Hypothalamus (tissue), 51 donors: ENCODE measurements at regions not wholly inside any gene's neighbourhood (a gene's known extent, or its start where the extent isn't known, plus 50 kb on each side); places are given as distances from the start of the nearest gene placed in this dataset.
"Not testable (repeated sequence)": the region's sequence is repeated elsewhere in the genome, so short reads cannot be mapped to it uniquely, and the experiment has no call there.

Experiments used
- DNase-seq, 51 donors: peaks; one replicate each; lab custom pipeline; 2025; lab: John Stamatoyannopoulos, UW

DNA sequence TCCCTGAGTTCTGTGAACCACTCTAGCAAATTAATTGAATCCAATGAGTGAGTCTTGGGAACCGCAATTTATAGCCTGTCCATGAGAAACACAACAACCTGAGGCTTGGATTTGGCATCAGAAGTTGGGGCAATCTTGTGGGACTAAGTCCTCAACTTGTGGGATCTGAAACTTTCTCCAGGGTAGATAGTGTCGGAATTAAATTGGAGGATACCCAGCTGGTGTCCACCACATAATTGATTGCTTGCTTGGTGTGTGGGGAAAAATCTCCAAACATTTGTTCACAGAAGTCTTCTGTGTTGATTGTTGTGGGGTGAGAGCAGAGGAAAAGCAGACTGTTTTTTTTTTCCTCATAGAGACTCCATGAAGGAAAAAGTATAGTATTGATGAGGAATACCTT is 320.6 kb upstream of the MEF2C start:
- DNase-seq: no peak

DNA sequence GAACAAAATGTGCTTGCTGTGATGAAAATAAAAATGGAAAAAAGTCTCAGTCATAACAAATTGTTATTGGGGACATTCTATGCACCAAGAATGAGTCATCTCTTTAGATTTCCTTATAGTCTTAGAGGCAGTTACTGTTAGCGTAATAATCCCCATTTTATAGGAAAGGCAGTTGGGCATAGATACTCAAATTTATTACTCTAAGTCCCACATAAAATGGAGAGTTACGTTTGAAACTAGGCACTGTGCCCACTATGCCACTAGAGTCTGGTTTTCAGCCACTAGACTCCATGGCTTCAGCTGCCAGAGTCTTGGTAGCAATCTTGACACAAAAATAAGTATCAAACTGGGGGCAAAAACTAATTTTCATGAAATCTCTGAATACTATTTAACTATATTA is 317.9 kb upstream of the MEF2C start:
- DNase-seq: no peak

DNA sequence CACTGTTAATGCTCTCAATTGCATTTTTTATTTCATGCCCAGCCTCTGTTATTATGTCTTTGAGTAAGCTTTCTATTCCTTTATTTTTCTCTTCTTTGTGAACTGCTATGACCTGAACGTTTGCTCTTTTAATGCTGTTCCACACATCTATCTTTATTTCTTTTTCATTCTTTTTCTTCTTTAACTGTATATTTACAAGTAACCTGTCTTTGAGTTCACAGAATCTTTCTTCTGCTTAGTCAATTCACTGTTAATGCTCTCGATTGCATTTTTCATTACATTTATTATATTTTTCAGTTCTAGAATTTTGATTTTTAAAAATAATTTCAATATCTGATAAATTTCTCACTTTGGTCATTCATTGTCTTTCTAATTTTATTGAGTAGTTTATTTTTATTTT is 316.3 kb upstream of the MEF2C start:
- no peak for DNase-seq

DNA sequence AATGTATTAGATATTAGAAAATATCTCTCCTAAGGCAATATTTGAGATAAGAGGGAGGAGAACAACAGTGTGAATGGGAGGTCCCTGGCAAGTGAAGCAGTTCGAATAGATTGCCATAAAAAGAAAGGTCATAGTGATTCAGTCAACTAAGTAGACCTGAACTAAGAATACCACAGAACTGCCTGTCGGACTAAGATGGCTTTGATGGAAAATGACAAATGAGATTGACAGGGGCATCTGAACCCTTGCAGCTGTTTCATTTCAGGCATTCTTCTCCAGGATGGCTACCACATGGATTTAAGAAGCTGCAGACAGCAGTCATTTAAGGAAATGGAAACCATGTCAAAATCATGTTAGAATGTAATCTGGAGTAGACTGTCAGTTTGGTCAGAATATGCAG is 308.4 kb upstream of the MEF2C start:
- DNase-seq: no peak

DNA sequence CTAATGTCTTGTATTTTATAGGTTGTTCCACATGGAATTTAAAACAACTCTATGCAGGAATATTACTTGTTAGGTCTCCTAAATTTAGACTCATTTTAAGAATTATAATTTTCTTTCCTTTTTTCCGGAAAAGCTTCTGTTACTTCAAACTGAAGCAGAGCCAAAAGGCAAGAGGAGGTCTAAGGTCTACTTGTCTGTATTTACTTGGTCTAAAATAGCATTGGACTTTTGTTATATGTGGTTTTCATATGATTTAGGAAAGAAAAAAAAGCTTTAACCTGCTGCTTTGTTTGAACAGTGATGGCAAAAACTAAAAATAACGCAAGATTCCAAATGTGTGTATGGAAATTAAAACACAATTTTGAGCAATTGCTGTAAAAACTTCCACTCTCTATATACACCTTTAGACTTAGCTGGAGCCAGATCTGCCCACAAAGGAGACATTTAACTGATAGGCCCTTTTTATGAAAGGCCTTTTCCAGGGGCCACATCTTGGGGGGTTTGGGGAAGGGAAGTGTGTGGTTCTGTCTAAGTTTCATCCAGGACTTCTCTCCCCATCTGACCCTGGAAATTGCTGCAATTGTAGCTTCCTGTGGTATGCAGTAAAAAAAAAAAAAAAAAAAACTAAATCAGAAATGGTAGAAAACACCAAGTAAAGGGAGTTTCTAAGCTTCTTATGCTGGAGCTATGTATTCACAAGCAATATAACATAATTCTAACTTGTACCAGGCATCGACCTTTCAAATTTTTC is 307.7 kb upstream of the MEF2C start:
- DNase-seq: no peak

DNA sequence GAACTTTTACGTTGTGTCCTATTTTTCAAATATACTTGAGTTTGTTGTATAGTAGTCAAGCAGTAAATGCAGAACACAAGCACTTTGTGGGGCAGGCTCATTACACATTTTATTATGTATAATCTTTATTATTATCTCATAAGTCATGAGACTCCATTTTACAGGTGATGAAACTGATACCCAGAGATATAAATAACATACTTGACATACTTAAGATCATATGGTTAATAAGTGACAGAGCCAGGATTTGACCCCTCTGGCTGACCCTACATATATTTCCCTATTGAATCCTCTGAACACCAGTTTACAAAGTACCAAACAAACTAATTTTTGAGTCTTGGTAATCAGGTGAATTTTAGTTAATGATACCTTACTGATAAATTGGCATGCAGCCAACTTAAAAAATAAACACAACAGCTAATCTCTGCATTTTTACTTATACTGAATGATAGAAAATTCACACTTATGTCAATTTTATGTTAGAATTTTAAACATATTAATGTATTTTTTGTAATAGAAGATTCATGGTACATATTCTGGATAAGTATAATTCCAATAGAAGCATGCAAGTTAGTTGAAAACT is 305.0 kb upstream of the MEF2C start:
- DNase-seq: no peak

DNA sequence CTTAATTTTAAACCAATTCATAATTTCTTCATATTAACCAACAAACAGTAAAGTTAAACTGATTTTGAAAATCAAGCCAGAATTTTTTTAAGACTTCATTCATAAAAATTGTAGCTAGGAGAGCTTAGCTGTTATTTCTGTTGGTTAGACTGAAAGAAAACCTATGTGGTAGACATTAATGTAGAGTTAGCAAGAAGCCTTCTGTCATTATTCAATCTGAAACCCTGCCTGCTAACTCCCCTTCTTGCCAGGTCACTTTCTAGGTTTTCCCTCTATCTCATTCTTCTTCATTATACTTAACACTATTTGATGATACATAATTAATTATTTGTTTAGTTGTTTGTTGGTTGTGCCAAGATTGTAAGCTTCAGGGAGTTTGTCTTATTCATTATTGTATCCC is 304.3 kb upstream of the MEF2C start:
- no peak for DNase-seq

DNA sequence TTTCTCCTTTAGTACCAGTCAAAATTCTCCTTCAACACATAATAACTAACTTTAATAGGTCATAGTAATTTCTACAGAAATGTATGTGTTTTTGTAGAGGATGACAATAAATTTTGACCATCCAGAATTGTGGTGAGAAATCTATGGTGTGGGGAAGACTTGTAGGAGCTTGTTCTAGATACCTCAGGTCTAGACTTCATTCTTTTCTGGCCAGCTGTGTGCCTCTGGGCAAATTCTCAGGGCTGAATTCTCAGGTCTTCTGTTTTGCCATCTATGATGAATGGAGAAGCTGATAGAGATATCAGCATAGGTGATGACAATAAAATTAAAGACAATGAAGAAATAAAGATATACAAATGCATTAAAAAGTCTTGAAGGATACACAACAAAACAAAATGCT is 298.6 kb upstream of the MEF2C start:
- no peak for DNase-seq

DNA sequence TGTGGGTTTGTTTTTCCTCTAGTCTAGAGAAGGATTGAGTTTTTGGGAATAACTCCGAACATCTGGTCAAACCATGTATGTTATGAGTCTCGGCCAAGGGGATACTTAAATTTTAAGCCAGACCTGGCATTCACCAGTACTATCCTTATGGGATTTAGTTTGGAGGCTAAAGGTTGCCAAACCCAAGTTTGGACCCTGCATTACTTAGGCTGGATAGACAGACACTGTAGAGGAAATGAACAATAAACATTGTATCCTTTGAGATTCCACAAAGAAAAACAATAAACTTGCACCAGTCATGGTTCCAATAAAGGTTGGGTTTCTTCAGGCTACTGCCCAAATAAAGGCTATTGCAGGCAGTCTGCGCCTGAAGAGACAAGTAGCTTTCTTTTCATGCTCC is 296.7 kb upstream of the MEF2C start:
- DNase-seq: no peak

DNA sequence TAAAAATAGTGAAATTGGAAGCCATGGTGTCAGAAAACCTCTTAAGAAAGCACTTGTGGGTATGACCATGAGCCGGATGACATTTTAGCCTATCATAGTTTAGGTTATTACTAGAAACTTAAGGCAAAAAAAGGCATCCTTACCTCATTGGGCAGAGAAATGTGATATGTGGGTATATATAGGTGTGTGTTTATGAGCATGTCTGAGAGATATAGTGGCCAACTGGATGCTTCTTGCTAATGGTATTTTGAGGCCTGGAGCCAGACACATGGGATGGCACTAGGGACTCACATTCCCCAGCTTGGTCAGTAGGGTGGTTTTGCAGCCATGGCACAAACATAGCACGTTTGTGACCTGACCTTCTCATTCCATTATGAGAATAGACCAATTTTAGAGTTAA is 295.6 kb upstream of the MEF2C start:
- DNase-seq: no peak

DNA sequence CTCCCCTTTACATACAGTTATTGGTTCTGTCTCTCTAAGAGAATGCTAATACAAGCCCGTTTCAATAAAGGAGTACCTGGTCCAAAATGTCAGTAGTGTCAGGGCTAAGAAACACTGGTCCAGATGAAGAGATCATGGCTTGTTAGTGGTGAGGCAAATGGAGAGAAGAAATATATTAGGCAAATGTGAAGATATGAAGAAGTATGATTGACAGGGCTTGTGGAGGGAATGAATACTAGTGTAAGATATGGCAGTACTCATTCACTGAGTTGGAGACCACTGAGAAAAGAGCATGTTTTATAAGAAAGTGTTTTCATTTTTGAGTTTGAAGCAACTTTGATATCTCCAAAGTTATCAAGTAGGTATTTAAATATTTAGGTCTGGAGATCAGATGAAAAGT is 290.5 kb upstream of the MEF2C start:
- no peak for DNase-seq

DNA sequence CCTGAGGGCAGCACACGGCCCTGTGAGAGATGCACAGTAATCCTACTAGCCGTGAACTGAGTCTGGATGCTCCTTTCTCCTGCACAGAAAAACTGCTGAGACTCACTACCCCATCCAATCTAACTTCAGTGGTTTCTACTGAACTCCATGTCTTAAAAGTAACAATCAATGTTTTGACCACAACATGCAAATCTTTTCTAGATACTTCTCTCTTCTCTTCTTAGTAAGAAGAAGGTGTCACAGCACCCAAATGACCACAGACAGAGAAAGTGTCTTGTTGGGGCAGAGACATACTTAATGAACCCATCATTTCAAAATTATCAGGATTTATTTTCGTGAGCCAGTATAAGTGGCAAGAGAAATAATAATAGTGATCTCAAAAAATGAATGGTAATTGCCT is 285.8 kb upstream of the MEF2C start:
- no peak for DNase-seq

DNA sequence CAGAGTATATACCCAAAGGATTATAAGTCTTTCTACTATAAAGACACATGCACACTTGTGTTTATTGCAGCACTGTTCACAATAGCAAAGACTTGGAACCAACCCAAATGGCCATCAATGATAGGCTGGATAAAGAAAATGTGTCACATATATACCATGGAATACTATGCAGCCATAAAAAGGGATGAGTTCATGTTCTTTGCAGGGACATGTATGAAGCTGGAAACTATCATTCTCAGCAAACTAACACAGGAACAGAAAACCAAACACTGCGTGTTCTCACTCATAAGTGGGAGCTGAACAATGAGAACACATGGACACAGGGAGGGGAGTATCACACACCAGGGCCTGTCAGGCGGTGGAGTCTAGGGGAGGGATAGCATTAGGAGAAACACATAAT is 281.7 kb upstream of the MEF2C start:
- DNase-seq: not testable (repeated sequence)

DNA sequence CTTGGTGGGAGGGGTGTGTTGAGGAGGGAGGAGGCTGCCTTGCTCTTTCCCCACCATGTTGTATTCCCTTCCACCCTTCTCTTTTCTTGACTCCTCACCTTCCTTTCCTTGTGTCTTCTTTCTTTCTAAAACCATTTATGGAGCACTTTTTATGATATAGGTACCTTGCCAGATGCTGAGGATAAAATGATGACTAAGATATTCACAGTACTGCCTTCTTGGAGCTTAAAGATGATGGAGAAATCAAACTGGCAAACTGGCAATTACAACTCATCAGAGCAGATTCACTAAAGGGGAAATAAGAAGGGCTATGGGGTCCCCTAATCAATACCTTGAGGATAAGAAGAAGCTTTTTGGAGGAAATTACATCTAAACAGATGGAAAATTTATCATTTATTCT is 273.2 kb upstream of the MEF2C start:
- DNase-seq: no peak

DNA sequence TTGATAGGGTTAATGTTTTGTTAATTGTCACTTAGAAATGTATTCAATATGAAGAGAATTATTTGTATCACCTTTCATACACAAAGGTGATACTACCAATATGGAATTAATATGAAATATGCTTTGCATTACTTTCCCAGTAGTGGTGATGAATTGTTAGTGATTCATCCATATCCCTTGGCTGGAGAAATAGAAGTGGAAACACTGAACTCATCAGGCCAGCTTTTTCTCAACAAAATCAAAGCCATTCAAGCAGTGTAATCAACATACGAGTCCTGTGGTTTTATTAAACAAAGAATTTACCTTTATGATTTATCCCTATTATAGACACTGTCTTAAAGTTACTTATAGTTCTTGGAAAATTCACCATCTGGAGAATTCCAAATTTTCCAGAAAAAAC is 264.0 kb upstream of the MEF2C start:
- no peak for DNase-seq

DNA sequence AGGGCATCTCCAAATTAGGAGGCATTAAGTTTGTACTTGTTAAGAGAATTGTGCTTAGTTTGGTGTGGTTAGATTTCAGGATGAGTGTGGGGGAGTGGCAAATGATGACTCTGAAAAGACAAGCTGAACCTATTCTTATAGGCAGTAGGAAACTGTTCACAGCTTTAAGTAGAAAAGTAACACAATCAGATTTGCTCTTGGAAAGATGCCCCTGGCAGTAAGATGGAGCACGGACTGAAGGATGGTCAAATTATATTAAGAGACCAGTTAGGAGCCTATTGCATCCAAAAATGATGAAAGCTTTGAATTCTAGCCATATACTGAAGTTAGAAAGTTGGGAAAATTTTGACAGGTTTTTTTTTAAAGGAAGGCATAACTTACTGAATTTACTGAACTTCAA is 254.2 kb upstream of the MEF2C start:
- no peak for DNase-seq

DNA sequence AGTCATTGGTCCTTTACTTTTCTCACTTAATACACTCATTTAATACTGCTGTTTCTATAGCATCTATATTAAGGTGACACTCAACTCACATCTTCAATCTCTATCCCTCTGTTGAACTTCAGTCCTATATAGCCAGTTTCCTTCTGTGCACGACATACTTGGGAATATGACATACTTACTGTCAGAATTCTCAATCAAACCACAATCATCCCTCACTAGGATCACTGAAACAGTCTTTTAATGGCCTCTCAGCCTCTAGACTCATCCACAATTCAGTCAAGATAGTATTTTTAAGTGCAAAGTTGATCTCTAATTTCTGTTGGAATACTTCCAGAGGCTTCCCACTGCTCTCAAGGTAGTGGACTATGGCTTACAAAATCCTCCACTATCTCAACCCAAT is 251.0 kb upstream of the MEF2C start:
- DNase-seq: no peak

DNA sequence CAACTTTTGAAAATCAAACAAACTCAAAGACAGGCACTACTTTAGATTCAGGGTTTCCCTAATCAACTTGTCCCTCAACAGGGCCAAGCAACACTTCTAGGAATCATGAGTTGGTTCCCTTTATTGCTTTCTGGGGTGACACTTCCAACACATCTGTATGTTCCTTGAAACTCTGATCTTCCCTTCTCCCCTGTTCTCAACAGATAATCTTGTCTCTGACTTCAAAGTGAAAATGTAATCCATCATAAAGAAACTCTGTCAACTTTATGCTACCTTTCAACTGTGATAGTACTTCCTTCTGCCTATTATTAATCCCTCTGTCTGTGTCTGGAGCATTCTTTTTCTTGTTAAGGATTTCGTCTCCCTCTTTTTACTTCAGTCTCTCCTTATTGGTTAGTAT is 250.1 kb upstream of the MEF2C start:
- DNase-seq: no peak

DNA sequence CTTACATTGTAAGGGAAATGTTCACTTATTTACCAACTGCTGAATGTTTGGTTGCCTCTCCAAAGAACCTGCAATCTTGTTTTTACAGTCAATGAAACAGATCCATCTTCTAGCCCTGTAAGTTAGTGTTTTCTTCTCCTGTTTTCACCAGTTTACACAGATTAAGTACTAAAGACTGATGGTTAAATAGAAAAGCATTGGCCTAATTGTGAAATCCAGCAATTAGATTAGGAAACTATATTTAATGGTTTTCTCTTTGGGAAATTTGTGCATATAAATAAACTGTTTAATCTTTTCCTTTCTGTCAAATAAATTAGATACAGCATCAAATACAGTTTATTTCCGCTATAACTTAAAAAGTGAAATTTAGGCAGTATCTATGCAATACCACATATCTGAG is 247.9 kb upstream of the MEF2C start:
- no peak for DNase-seq

DNA sequence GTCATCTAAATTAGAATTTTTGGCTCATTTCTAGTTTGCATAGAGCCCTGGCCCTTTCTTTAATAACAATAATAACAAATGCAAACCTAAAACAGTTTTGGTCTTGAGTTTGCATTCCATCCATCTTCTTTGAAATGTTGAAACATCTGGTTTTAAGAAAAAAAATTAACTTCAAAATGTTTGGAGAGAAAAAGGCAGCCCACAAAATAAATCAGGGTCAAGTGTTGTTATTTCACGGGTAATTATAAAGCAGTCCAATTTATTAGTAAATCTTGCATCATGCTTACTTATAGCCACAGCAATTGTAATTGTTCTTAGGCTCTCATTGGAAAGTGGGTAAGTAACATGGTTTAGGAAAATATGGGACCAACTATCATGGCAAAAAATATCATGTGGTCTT is 247.0 kb upstream of the MEF2C start:
- no peak for DNase-seq

DNA sequence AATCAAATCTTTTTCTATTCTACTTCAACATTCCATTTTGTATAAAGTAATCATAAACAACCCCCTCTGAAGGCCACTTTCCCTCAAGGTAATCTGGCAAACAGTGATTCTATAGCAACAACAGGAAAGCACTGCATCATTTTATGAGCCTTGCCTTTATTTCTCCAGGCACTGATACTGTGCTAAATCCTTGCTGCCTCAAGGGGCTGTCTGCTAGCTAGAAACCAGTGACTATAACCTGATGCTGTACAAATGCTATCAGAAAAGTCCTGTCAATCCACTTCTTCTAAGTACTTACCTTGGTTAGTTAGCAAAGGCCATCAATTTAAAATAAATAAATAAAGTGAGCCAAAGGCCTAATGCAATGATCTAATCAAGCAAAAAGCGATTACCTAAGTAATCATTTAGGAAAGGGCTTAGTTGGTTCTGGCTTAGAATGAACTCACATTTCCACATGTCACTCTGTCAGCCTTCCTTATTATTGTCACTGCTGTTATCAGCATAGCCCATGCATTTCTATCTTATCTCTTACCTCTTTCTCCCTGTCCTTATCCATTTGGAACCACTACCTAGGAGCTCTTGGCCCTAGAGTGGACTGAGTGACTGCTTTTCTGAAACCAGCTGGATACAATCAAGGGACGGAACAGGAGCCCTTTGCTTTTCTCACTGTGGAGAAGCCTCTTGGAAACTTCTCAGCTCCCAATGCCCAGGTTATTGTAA is 246.1 kb upstream of the MEF2C start:
- DNase-seq: no peak

DNA sequence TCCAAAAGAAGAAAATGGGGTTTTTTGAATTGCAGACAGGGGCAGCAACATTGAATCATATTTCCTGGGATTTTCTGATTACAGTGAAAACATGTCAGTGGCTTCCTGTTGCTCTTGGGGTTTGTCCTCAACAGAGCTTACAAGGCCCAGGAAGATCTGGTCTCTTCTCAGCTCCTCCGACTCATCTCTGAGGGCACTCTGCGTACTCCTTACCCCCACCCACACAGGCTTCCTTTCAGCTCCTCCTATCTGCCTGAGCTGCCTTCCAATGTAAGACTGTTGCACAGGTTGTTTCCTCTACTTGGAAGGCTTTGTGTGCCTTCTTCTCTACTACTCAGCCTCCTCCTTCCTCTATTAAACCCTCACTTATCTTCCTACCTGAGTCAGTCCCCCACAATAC is 245.1 kb upstream of the MEF2C start:
- DNase-seq: no peak
